ENCODE measurements at regions not wholly inside any gene's neighbourhood (a gene's known extent, or its start where the extent isn't known, plus 50 kb on each side); places are given as distances from the start of the nearest gene placed in this dataset.

- TF ChIP-seq EZH2 (IDR thresholded peaks at IDR 0.05; ENCODE audit: low read length): no peak
- Histone ChIP-seq H3K4me3 (ENCODE audit: control insufficient read depth in 2 of 3, extremely low read depth in 1 of 3, insufficient read depth in 2 of 3, low read depth in 1 of 3, low read length in 3 of 3) (peak overlapping the region; percentile 6 to 15 (median 7)), H3K27ac (ENCODE audit: control insufficient read depth, insufficient read depth, low read length) (no peak overlapping the region), H3K4me1 (ENCODE audit: control insufficient read depth, extremely low read depth, insufficient read depth, low read length) (no peaks in the 10 kb centered on the region), H2AFZ (ENCODE audit: control insufficient read depth, low read length) (no peak overlapping the region), H3K9me3 (ENCODE audit: control insufficient read depth, low read depth, low read length) (no peaks in the 10 kb centered on the region), H3K4me2 (ENCODE audit: control insufficient read depth, extremely low read depth, insufficient read depth, low read depth, low read length) (peak overlapping the region; percentile 19), H3K36me3 (ENCODE audit: control insufficient read depth in 2 of 2, extremely low read depth in 1 of 2, insufficient read depth in 2 of 2, low read length in 2 of 2) (no peaks in the 10 kb centered on the region), H3K27me3 (ENCODE audit: control insufficient read depth, extremely low read depth, insufficient read depth, low read length) (peaks cover 40% of the 10 kb centered on the region), H3K9ac (ENCODE audit: control insufficient read depth, extremely low read depth, insufficient read depth, low read length) (no peak overlapping the region), H4K20me1 (ENCODE audit: control insufficient read depth, extremely low read depth, insufficient read depth, low read length) (no peaks in the 10 kb centered on the region), H3K79me2 (ENCODE audit: control insufficient read depth, insufficient read depth, low read length) (no peaks in the 10 kb centered on the region), H3K9me1 (ENCODE audit: control insufficient read depth, extremely low read depth, insufficient read depth, low read length) (no peaks in the 10 kb centered on the region)
- DNase-seq (ENCODE audit: low read depth, low spot score): no peak
- FAIRE-seq: no peak
- dilution Hi-C loops (cut with MboI; ENCODE audit: extremely low pct_ligation_motif_present, low sequenced_read_pairs): no loop called here
Measured at GRCh38 chrX:137427816-137428215, 138.1 kb upstream of the ZIC3 start.

- Histone ChIP-seq H4K20me1 (ENCODE audit: control insufficient read depth, extremely low read depth, insufficient read depth, low read length) (no peaks in the 10 kb centered on the region), H3K79me2 (ENCODE audit: control insufficient read depth, insufficient read depth, low read length) (no peaks in the 10 kb centered on the region), H3K9ac (ENCODE audit: control insufficient read depth, extremely low read depth, insufficient read depth, low read length) (no peak overlapping the region), H3K27me3 (ENCODE audit: control insufficient read depth, extremely low read depth, insufficient read depth, low read length) (peaks cover 40% of the 10 kb centered on the region), H3K9me3 (ENCODE audit: control insufficient read depth, low read depth, low read length) (no peaks in the 10 kb centered on the region), H3K9me1 (ENCODE audit: control insufficient read depth, extremely low read depth, insufficient read depth, low read length) (no peaks in the 10 kb centered on the region), H3K4me1 (ENCODE audit: control insufficient read depth, extremely low read depth, insufficient read depth, low read length) (no peaks in the 10 kb centered on the region), H2AFZ (ENCODE audit: control insufficient read depth, low read length) (no peak overlapping the region), H3K4me3 (ENCODE audit: control insufficient read depth in 2 of 3, extremely low read depth in 1 of 3, insufficient read depth in 2 of 3, low read depth in 1 of 3, low read length in 3 of 3) (peak overlapping the region in 1 of 3 experiments; percentile 7), H3K36me3 (ENCODE audit: control insufficient read depth in 2 of 2, extremely low read depth in 1 of 2, insufficient read depth in 2 of 2, low read length in 2 of 2) (no peaks in the 10 kb centered on the region), H3K27ac (ENCODE audit: control insufficient read depth, insufficient read depth, low read length) (no peak overlapping the region), H3K4me2 (ENCODE audit: control insufficient read depth, extremely low read depth, insufficient read depth, low read depth, low read length) (peak overlapping the region; percentile 10)
- dilution Hi-C loops (cut with MboI; ENCODE audit: extremely low pct_ligation_motif_present, low sequenced_read_pairs): no loop called here
- no peak for DNase-seq (ENCODE audit: low read depth, low spot score)
- no peak for FAIRE-seq
- TF ChIP-seq, protein P1, sequence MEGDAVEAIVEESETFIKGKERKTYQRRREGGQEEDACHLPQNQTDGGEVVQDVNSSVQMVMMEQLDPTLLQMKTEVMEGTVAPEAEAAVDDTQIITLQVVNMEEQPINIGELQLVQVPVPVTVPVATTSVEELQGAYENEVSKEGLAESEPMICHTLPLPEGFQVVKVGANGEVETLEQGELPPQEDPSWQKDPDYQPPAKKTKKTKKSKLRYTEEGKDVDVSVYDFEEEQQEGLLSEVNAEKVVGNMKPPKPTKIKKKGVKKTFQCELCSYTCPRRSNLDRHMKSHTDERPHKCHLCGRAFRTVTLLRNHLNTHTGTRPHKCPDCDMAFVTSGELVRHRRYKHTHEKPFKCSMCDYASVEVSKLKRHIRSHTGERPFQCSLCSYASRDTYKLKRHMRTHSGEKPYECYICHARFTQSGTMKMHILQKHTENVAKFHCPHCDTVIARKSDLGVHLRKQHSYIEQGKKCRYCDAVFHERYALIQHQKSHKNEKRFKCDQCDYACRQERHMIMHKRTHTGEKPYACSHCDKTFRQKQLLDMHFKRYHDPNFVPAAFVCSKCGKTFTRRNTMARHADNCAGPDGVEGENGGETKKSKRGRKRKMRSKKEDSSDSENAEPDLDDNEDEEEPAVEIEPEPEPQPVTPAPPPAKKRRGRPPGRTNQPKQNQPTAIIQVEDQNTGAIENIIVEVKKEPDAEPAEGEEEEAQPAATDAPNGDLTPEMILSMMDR (optimal IDR thresholded peaks at IDR 0.05 in 1 of 3, IDR thresholded peaks at IDR 0.05 in 1 of 3, conservative IDR thresholded peaks at IDR 0.05 in 1 of 3; ENCODE audit: extremely low read depth in 1 of 3, insufficient read depth in 2 of 3, low read length in 3 of 3): no peak
- TF ChIP-seq EZH2 (IDR thresholded peaks at IDR 0.05; ENCODE audit: low read length): peak; percentile 52
Measured at GRCh38 chrX:137427426-137427778, 138.5 kb upstream of the ZIC3 start.

DNA sequence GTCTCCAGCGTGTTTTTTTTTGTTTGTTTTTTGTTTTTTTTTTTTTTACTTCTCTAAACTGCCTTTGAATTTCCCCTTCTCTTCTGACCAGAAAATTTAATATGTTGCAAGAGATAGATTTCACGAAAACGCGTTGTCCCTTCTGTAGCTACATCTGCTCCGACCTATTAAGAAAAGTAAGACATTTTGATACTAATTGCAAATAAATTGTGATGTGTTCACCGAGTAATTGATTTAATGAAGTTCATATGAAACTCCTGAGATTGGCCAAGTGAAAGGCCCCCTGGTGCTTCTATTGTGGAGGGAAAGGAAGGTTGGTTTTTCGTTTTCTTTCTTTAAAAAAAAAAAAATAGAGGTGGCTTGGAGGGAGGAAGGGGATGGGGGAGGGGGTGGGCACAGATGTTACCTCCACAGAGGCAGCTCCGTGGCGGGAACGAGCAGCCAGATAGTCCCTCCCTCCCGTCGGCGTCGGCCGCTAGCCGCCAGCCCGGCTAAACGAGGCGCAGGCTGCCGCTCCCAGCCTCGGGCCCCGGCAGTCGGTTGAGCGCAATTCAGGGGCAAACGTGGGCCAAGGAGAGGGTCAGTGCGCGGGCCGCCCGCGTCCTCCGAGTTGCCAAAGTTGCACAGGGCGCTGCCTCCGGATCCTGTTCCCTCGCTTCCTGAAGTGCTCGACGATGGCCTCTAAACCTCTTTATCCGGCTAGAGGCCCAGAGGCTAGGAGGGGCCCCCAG lies 139.1 kb upstream of the ZIC3 start:
- no peak for DNase-seq (ENCODE audit: low read depth, low spot score)
- Histone ChIP-seq H3K9ac (ENCODE audit: control insufficient read depth, extremely low read depth, insufficient read depth, low read length) (no peak overlapping the region), H3K4me1 (ENCODE audit: control insufficient read depth, extremely low read depth, insufficient read depth, low read length) (no peaks in the 10 kb centered on the region), H3K9me3 (ENCODE audit: control insufficient read depth, low read depth, low read length) (no peaks in the 10 kb centered on the region), H3K79me2 (ENCODE audit: control insufficient read depth, insufficient read depth, low read length) (no peaks in the 10 kb centered on the region), H3K4me2 (ENCODE audit: control insufficient read depth, extremely low read depth, insufficient read depth, low read depth, low read length) (no peak overlapping the region), H4K20me1 (ENCODE audit: control insufficient read depth, extremely low read depth, insufficient read depth, low read length) (no peaks in the 10 kb centered on the region), H3K9me1 (ENCODE audit: control insufficient read depth, extremely low read depth, insufficient read depth, low read length) (no peaks in the 10 kb centered on the region), H3K36me3 (ENCODE audit: control insufficient read depth in 2 of 2, extremely low read depth in 1 of 2, insufficient read depth in 2 of 2, low read length in 2 of 2) (no peaks in the 10 kb centered on the region), H2AFZ (ENCODE audit: control insufficient read depth, low read length) (no peak overlapping the region), H3K27ac (ENCODE audit: control insufficient read depth, insufficient read depth, low read length) (no peak overlapping the region), H3K27me3 (ENCODE audit: control insufficient read depth, extremely low read depth, insufficient read depth, low read length) (peaks cover 40% of the 10 kb centered on the region), H3K4me3 (ENCODE audit: control insufficient read depth in 2 of 3, extremely low read depth in 1 of 3, insufficient read depth in 2 of 3, low read depth in 1 of 3, low read length in 3 of 3) (no peak overlapping the region)
- FAIRE-seq: no peak
- no peak for TF ChIP-seq EZH2 (IDR thresholded peaks at IDR 0.05; ENCODE audit: low read length)
- TF ChIP-seq, protein P1 (optimal IDR thresholded peaks at IDR 0.05 in 1 of 3, IDR thresholded peaks at IDR 0.05 in 1 of 3, conservative IDR thresholded peaks at IDR 0.05 in 1 of 3; ENCODE audit: extremely low read depth in 1 of 3, insufficient read depth in 2 of 3, low read length in 3 of 3): no peak
- dilution Hi-C loops (cut with MboI; ENCODE audit: extremely low pct_ligation_motif_present, low sequenced_read_pairs): no loop called here

Data from keratinocyte (primary cell).